ENCODE measurements at regions not wholly inside any gene's neighbourhood (a gene's known extent, or its start where the extent isn't known, plus 50 kb on each side); places are given as distances from the start of the nearest gene placed in this dataset.

DNA sequence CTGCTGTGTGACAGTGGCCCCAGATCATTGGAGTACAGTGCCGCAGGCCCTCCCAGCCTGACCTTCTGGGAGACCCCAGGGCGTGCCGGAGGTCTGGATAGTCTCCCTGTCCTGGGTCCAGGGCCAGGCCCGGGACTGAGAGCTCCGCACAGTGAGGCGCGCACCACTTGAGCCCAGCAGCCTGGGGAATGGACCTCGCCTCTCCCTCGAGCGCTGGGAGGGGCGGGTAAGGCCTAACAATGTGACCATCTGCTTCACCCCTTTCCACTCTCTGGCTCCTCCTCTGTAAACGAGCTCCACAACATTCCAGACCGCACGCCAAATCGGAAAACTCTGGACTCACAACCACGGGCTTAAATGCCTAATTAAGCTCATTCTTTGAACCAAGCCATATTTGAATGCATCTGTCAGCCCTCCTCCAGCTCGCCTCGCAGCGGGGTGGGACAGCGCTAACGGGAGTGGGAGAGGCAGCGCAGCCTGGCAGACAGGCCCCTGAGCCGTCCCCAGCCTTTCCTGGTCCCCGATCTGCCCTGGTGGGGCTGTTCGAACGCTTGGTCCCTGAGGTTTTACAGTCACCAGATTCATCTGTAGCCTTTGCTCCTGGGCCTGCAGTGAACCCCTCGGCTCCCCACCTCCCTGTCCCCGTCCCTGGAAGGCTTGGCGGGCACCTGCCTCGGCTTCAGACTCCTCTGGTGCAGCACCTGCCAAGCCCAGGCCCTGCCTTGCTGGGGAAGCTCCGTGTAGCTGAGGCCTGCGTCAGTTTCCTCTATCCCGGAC, 120.7 kb upstream of the VSTM2B start:
- WGBS: 8% methylated on average over 6 of the region's 33 CpGs
- Histone ChIP-seq H3K4me3 (no peak overlapping the region), H3K4me1 (peaks cover 13% of the 10 kb centered on the region), H3K9me3 (no peaks in the 10 kb centered on the region), H3K36me3 (no peaks in the 10 kb centered on the region), H3K27me3 (peaks cover 2% of the 10 kb centered on the region), H3K27ac (no peak overlapping the region)
- no peak for TF ChIP-seq POLR2A (IDR thresholded peaks at IDR 0.05)
- TF ChIP-seq EP300 (IDR thresholded peaks at IDR 0.05): no peak
- no peak for TF ChIP-seq POLR2AphosphoS5 (IDR thresholded peaks at IDR 0.05)
- TF ChIP-seq, protein P1, sequence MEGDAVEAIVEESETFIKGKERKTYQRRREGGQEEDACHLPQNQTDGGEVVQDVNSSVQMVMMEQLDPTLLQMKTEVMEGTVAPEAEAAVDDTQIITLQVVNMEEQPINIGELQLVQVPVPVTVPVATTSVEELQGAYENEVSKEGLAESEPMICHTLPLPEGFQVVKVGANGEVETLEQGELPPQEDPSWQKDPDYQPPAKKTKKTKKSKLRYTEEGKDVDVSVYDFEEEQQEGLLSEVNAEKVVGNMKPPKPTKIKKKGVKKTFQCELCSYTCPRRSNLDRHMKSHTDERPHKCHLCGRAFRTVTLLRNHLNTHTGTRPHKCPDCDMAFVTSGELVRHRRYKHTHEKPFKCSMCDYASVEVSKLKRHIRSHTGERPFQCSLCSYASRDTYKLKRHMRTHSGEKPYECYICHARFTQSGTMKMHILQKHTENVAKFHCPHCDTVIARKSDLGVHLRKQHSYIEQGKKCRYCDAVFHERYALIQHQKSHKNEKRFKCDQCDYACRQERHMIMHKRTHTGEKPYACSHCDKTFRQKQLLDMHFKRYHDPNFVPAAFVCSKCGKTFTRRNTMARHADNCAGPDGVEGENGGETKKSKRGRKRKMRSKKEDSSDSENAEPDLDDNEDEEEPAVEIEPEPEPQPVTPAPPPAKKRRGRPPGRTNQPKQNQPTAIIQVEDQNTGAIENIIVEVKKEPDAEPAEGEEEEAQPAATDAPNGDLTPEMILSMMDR (IDR thresholded peaks at IDR 0.05): no peak
- no peak for DNase-seq (ENCODE audit: low spot score in 2 of 2)

DNA sequence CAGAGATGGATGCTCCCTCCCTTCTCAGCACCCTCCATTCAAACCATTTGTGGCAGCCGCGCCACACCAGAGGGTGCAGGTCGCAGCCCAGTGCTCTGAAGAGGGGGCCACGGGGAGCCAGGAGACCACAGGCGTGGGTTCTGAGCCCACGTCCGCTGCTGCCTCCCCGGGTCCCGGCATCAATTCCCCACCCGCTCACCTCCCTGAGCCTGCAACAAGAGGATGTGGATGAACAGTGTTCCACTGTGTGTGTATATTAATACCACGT, 120.1 kb upstream of the VSTM2B start:
- H3K27me3 ChIP-seq: peaks cover 2% of the 10 kb centered on the region
- no peak overlapping the region for H3K4me3 ChIP-seq
- H3K9me3 ChIP-seq: no peaks in the 10 kb centered on the region
- H3K27ac ChIP-seq: no peak overlapping the region
- WGBS: 82% methylated on average over 9 of the region's 11 CpGs
- no peak for DNase-seq (ENCODE audit: low spot score in 2 of 2)
- H3K4me1 ChIP-seq: peaks cover 13% of the 10 kb centered on the region
- no peaks in the 10 kb centered on the region for H3K36me3 ChIP-seq
- TF ChIP-seq POLR2A (IDR thresholded peaks at IDR 0.05) (no peak), EP300 (IDR thresholded peaks at IDR 0.05) (no peak), POLR2AphosphoS5 (IDR thresholded peaks at IDR 0.05) (no peak)
- TF ChIP-seq, protein P1 (IDR thresholded peaks at IDR 0.05): no peak

DNA sequence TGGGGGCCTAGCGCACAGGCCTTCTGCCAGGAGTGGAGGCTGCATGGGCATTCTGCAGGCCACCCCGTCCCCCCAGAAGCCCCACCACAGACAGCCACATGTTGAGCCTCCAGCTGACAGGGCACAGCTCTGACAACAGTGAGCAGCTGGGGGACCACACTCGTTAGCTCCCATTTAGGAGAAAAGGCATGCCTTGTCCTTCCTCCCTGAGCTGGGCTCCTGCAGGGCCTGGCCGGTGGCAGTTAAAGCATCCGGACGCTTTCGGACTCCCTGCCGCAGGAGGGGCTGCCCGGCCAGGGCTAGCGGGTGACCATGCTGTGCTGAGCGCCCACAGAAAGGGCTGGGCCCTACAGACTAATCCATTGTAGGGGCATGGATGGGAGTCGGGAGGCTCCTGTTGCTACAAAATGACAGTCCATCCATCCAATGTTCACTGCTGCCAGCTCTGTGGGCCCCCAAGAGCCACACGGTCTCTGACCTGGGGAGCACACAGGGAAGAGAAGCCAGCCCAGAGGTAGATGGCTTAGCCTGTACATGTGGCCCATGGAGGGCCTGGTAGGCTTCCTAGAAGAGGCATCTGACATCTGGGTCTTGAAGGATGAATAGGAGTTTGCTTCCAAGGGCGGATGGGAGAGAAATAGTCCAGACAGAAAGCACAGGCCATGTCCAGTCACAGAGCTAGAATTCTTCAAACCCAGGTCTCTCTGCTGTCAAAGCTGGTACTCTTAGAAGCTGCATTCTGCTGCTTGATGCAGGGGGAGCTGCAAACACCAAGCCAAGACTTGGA, 116.5 kb upstream of the VSTM2B start:
- H3K9me3 ChIP-seq: no peaks in the 10 kb centered on the region
- TF ChIP-seq POLR2AphosphoS5 (IDR thresholded peaks at IDR 0.05) (no peak), POLR2A (IDR thresholded peaks at IDR 0.05) (no peak), EP300 (IDR thresholded peaks at IDR 0.05) (no peak)
- TF ChIP-seq, protein P1 (IDR thresholded peaks at IDR 0.05): no peak
- no peak overlapping the region for H3K4me3 ChIP-seq
- peaks cover 13% of the 10 kb centered on the region for H3K4me1 ChIP-seq
- H3K27me3 ChIP-seq: peaks cover 8% of the 10 kb centered on the region
- DNase-seq (ENCODE audit: low spot score in 2 of 2): no peak
- H3K27ac ChIP-seq: no peak overlapping the region
- H3K36me3 ChIP-seq: no peaks in the 10 kb centered on the region
- WGBS: 88% methylated on average over 4 of the region's 14 CpGs

GRCh38 chr19:29410601-29411000, 115.2 kb upstream of the VSTM2B start:
- Histone ChIP-seq H3K27ac (no peak overlapping the region), H3K36me3 (no peaks in the 10 kb centered on the region), H3K4me3 (no peak overlapping the region), H3K9me3 (no peaks in the 10 kb centered on the region), H3K4me1 (peaks cover under 1% of the 10 kb centered on the region), H3K27me3 (peaks cover 8% of the 10 kb centered on the region)
- DNase-seq (ENCODE audit: low spot score in 2 of 2): no peak
- TF ChIP-seq EP300 (IDR thresholded peaks at IDR 0.05): no peak
- TF ChIP-seq, protein P1 (IDR thresholded peaks at IDR 0.05): no peak
- no peak for TF ChIP-seq POLR2A (IDR thresholded peaks at IDR 0.05)
- TF ChIP-seq POLR2AphosphoS5 (IDR thresholded peaks at IDR 0.05): no peak
- 62% methylated on average over 2 of the region's 2 CpGs for WGBS

GRCh38 chr19:29411113-29411581, 114.6 kb upstream of the VSTM2B start:
- Histone ChIP-seq H3K27me3 (peaks cover 8% of the 10 kb centered on the region), H3K36me3 (no peaks in the 10 kb centered on the region), H3K27ac (no peak overlapping the region), H3K4me1 (no peaks in the 10 kb centered on the region), H3K4me3 (no peak overlapping the region), H3K9me3 (no peaks in the 10 kb centered on the region)
- 30% methylated on average over 17 of the region's 17 CpGs for WGBS
- no peak for DNase-seq (ENCODE audit: low spot score in 2 of 2)
- TF ChIP-seq POLR2A (IDR thresholded peaks at IDR 0.05) (no peak), EP300 (IDR thresholded peaks at IDR 0.05) (no peak), POLR2AphosphoS5 (IDR thresholded peaks at IDR 0.05) (no peak)
- TF ChIP-seq, protein P1 (IDR thresholded peaks at IDR 0.05): no peak
